Ishikawa (cell line): ENCODE measurements at regions not wholly inside any gene's neighbourhood (a gene's known extent, or its start where the extent isn't known, plus 50 kb on each side); places are given as distances from the start of the nearest gene placed in this dataset.

Experiments
- CEBPB ChIP-seq: IDR thresholded peaks from 2 replicates; pipeline ENCODE4 v1.6.1; 2012
- EP300 ChIP-seq: IDR thresholded peaks from 2 replicates; pipeline ENCODE4 v1.6.1; 2012; ENCODE audit warnings: borderline replicate concordance
- MAX ChIP-seq: IDR thresholded peaks from 2 replicates; pipeline ENCODE4 v1.6.1; 2012
- RAD21 ChIP-seq: IDR thresholded peaks from 2 replicates; pipeline ENCODE4 v1.6.1; 2012; ENCODE audit warnings: low read depth
- USF1 ChIP-seq: IDR thresholded peaks from 2 replicates; pipeline ENCODE4 v1.6.1; 2012

DNA sequence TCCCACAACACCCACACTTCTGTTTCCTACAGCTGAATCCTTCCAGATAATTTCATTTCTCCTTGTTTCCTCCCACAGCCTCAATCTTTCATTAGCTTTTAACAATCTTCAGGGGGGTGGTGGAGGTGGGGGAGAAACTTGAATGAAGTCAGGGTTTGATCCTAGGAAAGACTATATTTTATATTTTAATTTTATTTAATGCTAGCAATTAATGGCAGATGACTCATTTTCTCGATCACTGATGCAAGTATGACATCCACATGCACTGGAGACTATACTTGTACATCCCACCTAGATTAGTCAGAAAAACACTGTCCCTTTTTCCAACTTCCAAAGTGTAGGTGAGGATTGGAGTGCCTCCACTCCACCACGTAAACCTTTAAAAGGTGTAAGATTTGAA is 1181.3 kb upstream of the AUTS2 start:
- no peak for TF ChIP-seq EP300
- no peak for TF ChIP-seq CEBPB
- no peak for TF ChIP-seq RAD21
- no peak for TF ChIP-seq USF1
- TF ChIP-seq MAX, result no peak
